Glutamatergic neuron (in vitro differentiated cells): ENCODE measurements at regions not wholly inside any gene's neighbourhood (a gene's known extent, or its start where the extent isn't known, plus 50 kb on each side); places are given as distances from the start of the nearest gene placed in this dataset.

Experiments used
- DNase-seq: peaks from one replicate; pipeline ENCODE4 v3.0.0; 2022
- H3K27ac Mint-ChIP-seq: one replicate; pipeline ENCODE4 v1.8.0; 2020; ENCODE audit warnings: mild to moderate bottlenecking, mixed read lengths, inconsistent platforms; ENCODE audit not compliant: unreplicated experiment
- H3K27me3 Mint-ChIP-seq: one replicate; pipeline ENCODE4 v1.8.0; 2020; ENCODE audit warnings: mild to moderate bottlenecking, moderate library complexity, mixed read lengths, inconsistent platforms; ENCODE audit not compliant: unreplicated experiment
- H3K36me3 Mint-ChIP-seq: one replicate; pipeline ENCODE4 v1.8.0; 2020; ENCODE audit warnings: mild to moderate bottlenecking, mixed read lengths, inconsistent platforms; ENCODE audit not compliant: unreplicated experiment
- H3K4me1 Mint-ChIP-seq: one replicate; pipeline ENCODE4 v1.8.0; 2020; ENCODE audit warnings: mild to moderate bottlenecking, low read depth, mixed read lengths, inconsistent platforms; ENCODE audit not compliant: unreplicated experiment
- H3K4me3 Mint-ChIP-seq: one replicate; pipeline ENCODE4 v1.8.0; 2020; ENCODE audit warnings: mild to moderate bottlenecking, mixed read lengths, inconsistent platforms; ENCODE audit not compliant: unreplicated experiment
- H3K9me3 Mint-ChIP-seq: one replicate; pipeline ENCODE4 v1.8.0; 2020; ENCODE audit warnings: mild to moderate bottlenecking, moderate library complexity, mixed read lengths, inconsistent platforms; ENCODE audit not compliant: unreplicated experiment
- CTCF ChIP-seq: fragments of 200-600 bp; sonication (generic); IDR thresholded peaks from one replicate; pipeline ENCODE4 v1.5.0; 2021; ENCODE audit not compliant: partially characterized antibody, unreplicated experiment

- no peaks in the 10 kb centered on the region for H3K4me1 Mint-ChIP-seq
- H3K27me3 Mint-ChIP-seq: no peaks in the 10 kb centered on the region
- H3K4me3 Mint-ChIP-seq: no peak overlapping the region
- TF ChIP-seq CTCF: no peak
- DNase-seq: no peak
- H3K27ac Mint-ChIP-seq: no peak overlapping the region
- H3K9me3 Mint-ChIP-seq: no peaks in the 10 kb centered on the region
- H3K36me3 Mint-ChIP-seq: no peaks in the 10 kb centered on the region
Measured at GRCh38 chr11:80515097-80515496, 1074.3 kb upstream of the TENM4 start.

GRCh38 chr11:80512491-80512890, 1071.7 kb upstream of the TENM4 start:
- H3K9me3 Mint-ChIP-seq: no peaks in the 10 kb centered on the region
- peaks cover 10% of the 10 kb centered on the region for H3K36me3 Mint-ChIP-seq
- TF ChIP-seq CTCF: no peak
- no peaks in the 10 kb centered on the region for H3K27me3 Mint-ChIP-seq
- H3K4me1 Mint-ChIP-seq: no peaks in the 10 kb centered on the region
- H3K27ac Mint-ChIP-seq: no peak overlapping the region
- H3K4me3 Mint-ChIP-seq: no peak overlapping the region
- DNase-seq: no peak

- no peak for DNase-seq
- no peaks in the 10 kb centered on the region for H3K9me3 Mint-ChIP-seq
- H3K4me3 Mint-ChIP-seq: no peak overlapping the region
- H3K36me3 Mint-ChIP-seq: peaks cover 16% of the 10 kb centered on the region
- H3K4me1 Mint-ChIP-seq: no peaks in the 10 kb centered on the region
- H3K27ac Mint-ChIP-seq: no peak overlapping the region
- no peak for TF ChIP-seq CTCF
- H3K27me3 Mint-ChIP-seq: no peaks in the 10 kb centered on the region
Measured at GRCh38 chr11:80505771-80506170, 1064.9 kb upstream of the TENM4 start.

GRCh38 chr11:80503990-80504389, 1063.2 kb upstream of the TENM4 start:
- H3K4me1 Mint-ChIP-seq: no peaks in the 10 kb centered on the region
- no peaks in the 10 kb centered on the region for H3K27me3 Mint-ChIP-seq
- H3K36me3 Mint-ChIP-seq: peaks cover 16% of the 10 kb centered on the region
- H3K9me3 Mint-ChIP-seq: no peaks in the 10 kb centered on the region
- no peak overlapping the region for H3K27ac Mint-ChIP-seq
- no peak for DNase-seq
- no peak overlapping the region for H3K4me3 Mint-ChIP-seq
- no peak for TF ChIP-seq CTCF

GRCh38 chr11:80502511-80502910, 1061.7 kb upstream of the TENM4 start:
- Mint-ChIP-seq H3K9me3 (no peaks in the 10 kb centered on the region), H3K4me1 (no peaks in the 10 kb centered on the region), H3K36me3 (peaks cover 6% of the 10 kb centered on the region), H3K27ac (no peak overlapping the region), H3K27me3 (no peaks in the 10 kb centered on the region), H3K4me3 (no peak overlapping the region)
- no peak for DNase-seq
- no peak for TF ChIP-seq CTCF
